Esophagus squamous epithelium (tissue), 4 donors: ENCODE measurements at regions not wholly inside any gene's neighbourhood (a gene's known extent, or its start where the extent isn't known, plus 50 kb on each side); places are given as distances from the start of the nearest gene placed in this dataset.
"Not testable (repeated sequence)": the region's sequence is repeated elsewhere in the genome, so short reads cannot be mapped to it uniquely, and the experiment has no call there.

ENCODE experiments used
- POLR2A ChIP-seq, 4 donors: fragments of 450-650 bp; IDR thresholded peaks; one replicate each; pipeline ENCODE4 v1.6.1; 2017; ENCODE audit warnings: antibody characterized with exemption in 4 of 4, mild to moderate bottlenecking in 4 of 4, moderate library complexity in 3 of 4
- TF ChIP-seq, protein P1 (sequence below), 6 experiments: fragments of 450-650 bp in 4 of 6; fragments of 200-600 bp in 2 of 6; sonication (generic) in 2 of 6; IDR thresholded peaks; one replicate each; pipeline ENCODE4 v1.5.1; 2016 to 2019; ENCODE audit warnings: antibody characterized with exemption in 6 of 6, mild to moderate bottlenecking in 4 of 6, moderate library complexity in 4 of 6

DNA sequence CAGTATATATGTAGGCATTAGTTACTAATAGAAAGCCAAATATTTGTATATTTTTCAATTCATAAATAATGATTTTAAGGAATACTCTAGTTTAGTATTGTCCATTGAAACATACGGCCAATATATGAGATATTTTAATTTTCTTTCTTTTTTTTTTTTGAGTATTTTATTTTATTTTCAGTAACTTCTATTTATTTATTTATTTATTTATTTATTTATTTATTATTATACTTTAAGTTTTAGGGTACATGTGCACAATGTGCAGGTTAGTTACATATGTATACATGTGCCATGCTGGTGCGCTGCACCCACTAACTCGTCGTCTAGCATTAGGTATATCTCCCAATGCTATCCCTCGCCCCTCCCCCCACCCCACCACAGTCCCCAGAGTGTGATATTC lies 2007.1 kb upstream of the CDH6 start:
- not testable (repeated sequence) for TF ChIP-seq POLR2A (IDR thresholded peaks at IDR 0.05)
- TF ChIP-seq, protein P1, sequence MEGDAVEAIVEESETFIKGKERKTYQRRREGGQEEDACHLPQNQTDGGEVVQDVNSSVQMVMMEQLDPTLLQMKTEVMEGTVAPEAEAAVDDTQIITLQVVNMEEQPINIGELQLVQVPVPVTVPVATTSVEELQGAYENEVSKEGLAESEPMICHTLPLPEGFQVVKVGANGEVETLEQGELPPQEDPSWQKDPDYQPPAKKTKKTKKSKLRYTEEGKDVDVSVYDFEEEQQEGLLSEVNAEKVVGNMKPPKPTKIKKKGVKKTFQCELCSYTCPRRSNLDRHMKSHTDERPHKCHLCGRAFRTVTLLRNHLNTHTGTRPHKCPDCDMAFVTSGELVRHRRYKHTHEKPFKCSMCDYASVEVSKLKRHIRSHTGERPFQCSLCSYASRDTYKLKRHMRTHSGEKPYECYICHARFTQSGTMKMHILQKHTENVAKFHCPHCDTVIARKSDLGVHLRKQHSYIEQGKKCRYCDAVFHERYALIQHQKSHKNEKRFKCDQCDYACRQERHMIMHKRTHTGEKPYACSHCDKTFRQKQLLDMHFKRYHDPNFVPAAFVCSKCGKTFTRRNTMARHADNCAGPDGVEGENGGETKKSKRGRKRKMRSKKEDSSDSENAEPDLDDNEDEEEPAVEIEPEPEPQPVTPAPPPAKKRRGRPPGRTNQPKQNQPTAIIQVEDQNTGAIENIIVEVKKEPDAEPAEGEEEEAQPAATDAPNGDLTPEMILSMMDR (IDR thresholded peaks at IDR 0.05) = not testable (repeated sequence)
